ENCODE measurements at regions not wholly inside any gene's neighbourhood (a gene's known extent, or its start where the extent isn't known, plus 50 kb on each side); places are given as distances from the start of the nearest gene placed in this dataset.

- DNase-seq (ENCODE audit: low read depth in 1 of 2, low spot score in 1 of 2) (no peak), ATAC-seq (no peak), FAIRE-seq (no peak)
- CTCF ChIA-PET: no interaction called here
- no peaks in the 10 kb centered on the region for H3K4me1 ChIP-seq
- POLR2A ChIA-PET: no interaction called here
- H3K27ac ChIP-seq: no peak overlapping the region
- no peak overlapping the region for H3K4me3 ChIP-seq
- no peak overlapping the region for H3K4me2 ChIP-seq
- WGBS (ENCODE audit: missing lambda C conversion rate): 5% methylated on average over 2 of the region's 2 CpGs
- TF ChIP-seq ZC3H11A (IDR thresholded peaks at IDR 0.05): no peak
- TF ChIP-seq KDM5A (IDR thresholded peaks at IDR 0.05): no peak
- TF ChIP-seq KDM1A (IDR thresholded peaks at IDR 0.05; ENCODE audit: low read depth): no peak
- no peak for TF ChIP-seq POLR2AphosphoS2 (conservative IDR thresholded peaks at IDR 0.05; ENCODE audit: low read length)
- TF ChIP-seq HMGXB4 (CRISPR knock-in tag; IDR thresholded peaks at IDR 0.05; ENCODE audit: borderline replicate concordance): no peak
- no peak for TF ChIP-seq TFCP2L1 (CRISPR knock-in tag; IDR thresholded peaks at IDR 0.05)
- TF ChIP-seq SMC3 (IDR thresholded peaks at IDR 0.05): no peak
- TF ChIP-seq, protein P1, sequence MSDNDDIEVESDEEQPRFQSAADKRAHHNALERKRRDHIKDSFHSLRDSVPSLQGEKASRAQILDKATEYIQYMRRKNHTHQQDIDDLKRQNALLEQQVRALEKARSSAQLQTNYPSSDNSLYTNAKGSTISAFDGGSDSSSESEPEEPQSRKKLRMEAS (IDR thresholded peaks at IDR 0.05): no peak
- no peak for TF ChIP-seq FOSB (CRISPR knock-in tag; IDR thresholded peaks at IDR 0.05)
- TF ChIP-seq ELK1 (IDR thresholded peaks at IDR 0.05; ENCODE audit: low read depth, low read length): no peak
- no peak for TF ChIP-seq CHD2 (IDR thresholded peaks at IDR 0.05; ENCODE audit: low read length, partially characterized antibody)
- no peak for TF ChIP-seq EHF (CRISPR knock-in tag; IDR thresholded peaks at IDR 0.05)
- TF ChIP-seq RFX5 (IDR thresholded peaks at IDR 0.05): no peak
- TF ChIP-seq CEBPB (IDR thresholded peaks at IDR 0.05): no peak
- no peak for TF ChIP-seq RAD21 (conservative IDR thresholded peaks at IDR 0.05 in 1 of 2, IDR thresholded peaks at IDR 0.05 in 1 of 2)
- no peak for TF ChIP-seq MYC (IDR thresholded peaks at IDR 0.05; ENCODE audit: borderline replicate concordance, low read length)
- no peak for TF ChIP-seq HDAC2 (IDR thresholded peaks at IDR 0.05)
- TF ChIP-seq NPAS2 (CRISPR knock-in tag; IDR thresholded peaks at IDR 0.05; ENCODE audit: borderline replicate concordance): no peak
- no peak for TF ChIP-seq HOXB5 (CRISPR knock-in tag; IDR thresholded peaks at IDR 0.05)
- H3K9me3 ChIP-seq: no peaks in the 10 kb centered on the region
Observed at GRCh38 chr4:10977534-10977933, 293.0 kb upstream of the CLNK start.

DNA sequence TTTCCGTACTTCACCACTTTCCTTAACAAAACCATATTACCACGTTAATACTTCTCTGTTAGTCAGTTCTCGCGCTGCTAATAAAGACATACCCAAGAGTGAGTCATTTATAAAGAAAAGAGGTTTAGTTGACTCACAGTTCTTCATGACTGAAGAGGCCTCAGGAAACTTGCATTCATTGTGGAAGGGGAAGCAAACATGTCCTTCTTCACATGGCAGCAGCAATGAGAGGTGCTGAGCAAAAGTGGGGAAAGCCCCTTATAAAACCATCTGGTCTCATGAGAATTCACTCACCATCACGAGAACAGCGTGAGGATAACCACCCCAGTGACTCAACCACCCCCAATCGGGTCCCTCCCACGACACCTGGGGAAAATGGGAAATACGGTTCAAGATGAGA is 289.8 kb upstream of the CLNK start:
- H3K9me3 ChIP-seq: no peaks in the 10 kb centered on the region
- FAIRE-seq (no peak), DNase-seq (ENCODE audit: low read depth in 1 of 2, low spot score in 1 of 2) (no peak), ATAC-seq (no peak)
- H3K4me2 ChIP-seq: no peak overlapping the region
- H3K4me3 ChIP-seq: no peak overlapping the region
- H3K4me1 ChIP-seq: no peaks in the 10 kb centered on the region
- ChIA-PET POLR2A (no interaction called here), CTCF (no interaction called here)
- H3K27ac ChIP-seq: no peak overlapping the region
- TF ChIP-seq JUN (IDR thresholded peaks at IDR 0.05): no peak
- 2% methylated on average over 9 of the region's 9 CpGs for WGBS (ENCODE audit: missing lambda C conversion rate)

GRCh38 chr4:10973686-10974085 is 289.1 kb upstream of the CLNK start:
- no peaks in the 10 kb centered on the region for H3K4me1 ChIP-seq
- WGBS (ENCODE audit: missing lambda C conversion rate): 0% methylated on average over 3 of the region's 3 CpGs
- ChIA-PET POLR2A (no interaction called here), CTCF (no interaction called here)
- H3K9me3 ChIP-seq: no peaks in the 10 kb centered on the region
- ATAC-seq: no peak
- no peak for TF ChIP-seq RFX5 (IDR thresholded peaks at IDR 0.05)
- no peak for TF ChIP-seq SMC3 (IDR thresholded peaks at IDR 0.05)
- TF ChIP-seq ZC3H11A (IDR thresholded peaks at IDR 0.05): no peak
- TF ChIP-seq, protein P2, sequence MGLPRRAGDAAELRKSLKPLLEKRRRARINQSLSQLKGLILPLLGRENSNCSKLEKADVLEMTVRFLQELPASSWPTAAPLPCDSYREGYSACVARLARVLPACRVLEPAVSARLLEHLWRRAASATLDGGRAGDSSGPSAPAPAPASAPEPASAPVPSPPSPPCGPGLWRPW (IDR thresholded peaks at IDR 0.05): no peak
- no peak for TF ChIP-seq GATA3 (IDR thresholded peaks at IDR 0.05; ENCODE audit: borderline replicate concordance)
- TF ChIP-seq CHD2 (IDR thresholded peaks at IDR 0.05; ENCODE audit: low read length, partially characterized antibody): no peak
- TF ChIP-seq RCOR1 (IDR thresholded peaks at IDR 0.05; ENCODE audit: low read depth, low read length): no peak
- no peak for TF ChIP-seq ELK1 (IDR thresholded peaks at IDR 0.05; ENCODE audit: low read depth, low read length)
- TF ChIP-seq ZNF302 (CRISPR knock-in tag; IDR thresholded peaks at IDR 0.05): no peak
- TF ChIP-seq EHF (CRISPR knock-in tag; IDR thresholded peaks at IDR 0.05): no peak
- no peak for TF ChIP-seq ZSCAN20 (CRISPR knock-in tag; IDR thresholded peaks at IDR 0.05)
- no peak for TF ChIP-seq NPAS2 (CRISPR knock-in tag; IDR thresholded peaks at IDR 0.05; ENCODE audit: borderline replicate concordance)
- TF ChIP-seq FOSL2 (IDR thresholded peaks at IDR 0.05): no peak
- no peak for TF ChIP-seq FOSL2 (CRISPR knock-in tag; IDR thresholded peaks at IDR 0.05)
- TF ChIP-seq TP53 (CRISPR knock-in tag; IDR thresholded peaks at IDR 0.05): no peak
- FAIRE-seq: no peak
- H3K27ac ChIP-seq: no peak overlapping the region
- H3K4me3 ChIP-seq: no peak overlapping the region
- H3K4me2 ChIP-seq: no peak overlapping the region
- no peak for DNase-seq (ENCODE audit: low read depth in 1 of 2, low spot score in 1 of 2)

Measured in A549 (cell line).